B cell (primary cell): ENCODE measurements at regions not wholly inside any gene's neighbourhood (a gene's known extent, or its start where the extent isn't known, plus 50 kb on each side); places are given as distances from the start of the nearest gene placed in this dataset.

Source experiments
- ATAC-seq: fragments of 200-7000 bp; cut with Tn5 transposase; one replicate; pipeline ENCODE4 v1.10.0; 2021; ENCODE audit warnings: low read depth, mild to moderate bottlenecking, moderate number of reproducible peaks, moderate library complexity
- CTCF ChIA-PET: fragments of 350-600 bp; sonication (Branson Sonifier 250); formaldehyde crosslinking; loops from one replicate; lab custom pipeline; 2021; ENCODE audit warnings: antibody characterized with exemption, inconsistent platforms; lab: Charles Lee
- POLR2A ChIA-PET: fragments of 350-600 bp; sonication (Branson Sonifier 250); formaldehyde crosslinking; loops from one replicate; lab custom pipeline; 2021; ENCODE audit warnings: antibody characterized with exemption; lab: Charles Lee
- DNase-seq: peaks from one replicate; pipeline ENCODE4 v3.0.0; 2013
- H2AFZ ChIP-seq: 2 replicates; pipeline ENCODE4 v1.6.1; 2012; ENCODE audit warnings: mild to moderate bottlenecking, low read depth, low read length; ENCODE audit not compliant: insufficient read depth, poor library complexity, severe bottlenecking
- H3K27ac ChIP-seq, 2 donors: 1 replicate in 1 of 2; 2 replicates in 1 of 2; pipeline ENCODE4 v1.5.1; 2012 to 2013; ENCODE audit warnings: low read length in 2 of 2, mild to moderate bottlenecking in 2 of 2, moderate library complexity in 1 of 2
- H3K27me3 ChIP-seq, 4 experiments: fragments of 200-600 bp in 1 of 4; sonication (generic) in 1 of 4; replicated peaks in 1 of 4; 1 replicate in 2 of 4; 2 replicates in 2 of 4; pipeline versions ENCODE4 v1.6.1 to v1.7.0; 2013 to 2016; ENCODE audit warnings: low read length in 3 of 4, mild to moderate bottlenecking in 2 of 4, mixed read lengths in 1 of 4, moderate library complexity in 1 of 4; ENCODE audit not compliant: insufficient read depth in 4 of 4, control insufficient read depth in 3 of 4; ENCODE audit errors: control extremely low read depth in 1 of 4
- H3K36me3 ChIP-seq, 2 experiments: replicated peaks in 1 of 2; 1 replicate in 1 of 2; 2 replicates in 1 of 2; pipeline versions ENCODE4 v1.6.1 to v1.7.1; 2013; ENCODE audit warnings: low read length in 1 of 2; ENCODE audit not compliant: insufficient read depth in 2 of 2, control insufficient read depth in 1 of 2; ENCODE audit errors: control extremely low read depth in 1 of 2, extremely low read depth in 1 of 2
- H3K4me1 ChIP-seq, 2 donors: fragments of 200-600 bp in 1 of 2; sonication (generic) in 1 of 2; 1 replicate in 1 of 2; 2 replicates in 1 of 2; pipeline versions ENCODE4 v1.5.1 to v1.6.1; 2013 to 2017; ENCODE audit warnings: low read length in 2 of 2; ENCODE audit not compliant: control insufficient read depth in 2 of 2, insufficient read depth in 2 of 2
- H3K4me2 ChIP-seq: replicated peaks from 2 replicates; pipeline ENCODE3; 2012; ENCODE audit warnings: mild to moderate bottlenecking, low read depth, low read length; ENCODE audit not compliant: poor library complexity, severe bottlenecking
- H3K4me3 ChIP-seq, 5 experiments: fragments of 200-600 bp in 1 of 5; sonication (generic) in 1 of 5; 1 replicate in 3 of 5; 2 replicates in 2 of 5; pipeline versions ENCODE4 v1.5.1 to v1.7.0; 2011 to 2016; ENCODE audit warnings: low read length in 4 of 5, mild to moderate bottlenecking in 4 of 5, low read depth in 2 of 5, control low read depth in 1 of 5, moderate library complexity in 1 of 5; ENCODE audit not compliant: insufficient read depth in 1 of 5; ENCODE audit errors: control extremely low read depth in 1 of 5, extremely low read depth in 1 of 5
- H3K79me2 ChIP-seq: fragments of 200-600 bp; sonication (generic); one replicate; pipeline ENCODE4 v1.6.0; 2016; ENCODE audit warnings: low read length; ENCODE audit not compliant: control insufficient read depth, insufficient read depth
- H3K9ac ChIP-seq: fragments of 200-600 bp; sonication (generic); 2 replicates; pipeline ENCODE4 v1.6.1; 2017; ENCODE audit warnings: mild to moderate bottlenecking, low read length, moderate library complexity
- H3K9me3 ChIP-seq, 3 donors: one replicate each; pipeline versions ENCODE4 v1.6.1 to v1.7.1; 2013; ENCODE audit warnings: low read length in 2 of 3; ENCODE audit not compliant: control insufficient read depth in 2 of 3, insufficient read depth in 1 of 3; ENCODE audit errors: control extremely low read depth in 1 of 3
- H4K20me1 ChIP-seq: 2 replicates; pipeline ENCODE4 v1.6.0; 2012; ENCODE audit warnings: mild to moderate bottlenecking, low read length; ENCODE audit not compliant: insufficient read depth, control insufficient read depth, poor library complexity, severe bottlenecking
- H3K27ac Mint-ChIP-seq: one replicate; pipeline ENCODE4 v1.8.0; 2021; ENCODE audit warnings: mixed read lengths
- H3K27me3 Mint-ChIP-seq: one replicate; pipeline ENCODE4 v1.8.0; 2021; ENCODE audit warnings: mixed read lengths
- H3K4me1 Mint-ChIP-seq: one replicate; pipeline ENCODE4 v1.8.0; 2021; ENCODE audit warnings: mixed read lengths
- H3K4me3 Mint-ChIP-seq: one replicate; pipeline ENCODE4 v1.8.0; 2021; ENCODE audit warnings: mixed read lengths
- H3K9me3 Mint-ChIP-seq: one replicate; pipeline ENCODE4 v1.8.0; 2022; ENCODE audit warnings: mixed read lengths; ENCODE audit not compliant: insufficient read depth
- CTCF ChIP-seq: fragments of 200-600 bp; IDR thresholded peaks from one replicate; pipeline ENCODE4 v1.8.0; 2022; ENCODE audit warnings: antibody characterized with exemption, mild to moderate bottlenecking
- EZH2 ChIP-seq: IDR thresholded peaks from 2 replicates; pipeline ENCODE4 v1.6.1; 2012; ENCODE audit warnings: borderline replicate concordance, low read depth, mild to moderate bottlenecking, moderate library complexity, low read length; ENCODE audit not compliant: insufficient read depth, poor library complexity, severe bottlenecking
- WGBS: methylation state at CpG from one replicate; pipeline ENCODE4 v1.1.5; 2013; ENCODE audit warnings: missing lambda C conversion rate; ENCODE audit not compliant: insufficient coverage; 5-methylcytosine and 5-hydroxymethylcytosine counted together
- intact Hi-C: fragments of 100-400 bp; cut with micrococcal nuclease; formaldehyde crosslinking; loops from one replicate; pipeline ENCODE4 v1.10.0; 2022

GRCh38 chr4:66187175-66187720 is 517.0 kb upstream of the EPHA5 start:
- no peak overlapping the region for H3K9ac ChIP-seq
- DNase-seq: no peak
- CTCF ChIA-PET: no interaction called here

GRCh38 chr4:66186095-66186494 is 515.8 kb upstream of the EPHA5 start:
- ATAC-seq: no peak
- CTCF ChIA-PET: no interaction called here
- Mint-ChIP-seq H3K4me3 (no peak overlapping the region), H3K27me3 (no peaks in the 10 kb centered on the region), H3K9me3 (peaks cover 4% of the 10 kb centered on the region), H3K4me1 (no peaks in the 10 kb centered on the region), H3K27ac (no peak overlapping the region)
- Histone ChIP-seq H3K36me3 (no peaks in the 10 kb centered on the region), H3K4me3 (no peak overlapping the region), H3K79me2 (no peaks in the 10 kb centered on the region), H2AFZ (no peak overlapping the region), H3K4me2 (no peak overlapping the region), H3K4me1 (no peaks in the 10 kb centered on the region), H4K20me1 (no peaks in the 10 kb centered on the region), H3K27ac (no peak overlapping the region), H3K27me3 (no peaks in the 10 kb centered on the region), H3K9ac (no peak overlapping the region), H3K9me3 (peaks cover 0 to 14% (median 0%) of the 10 kb centered on the region in 3 donors)
- POLR2A ChIA-PET: no interaction called here
- intact Hi-C loops: no loop called here
- DNase-seq: no peak
- TF ChIP-seq EZH2: no peak
- TF ChIP-seq CTCF: no peak

More at GRCh38 chr4:66187175-66187720, 517.0 kb upstream of the EPHA5 start:
- no peaks in the 10 kb centered on the region for H3K27me3 Mint-ChIP-seq
- H3K4me3 Mint-ChIP-seq: no peak overlapping the region
- H3K36me3 ChIP-seq: no peaks in the 10 kb centered on the region
- H4K20me1 ChIP-seq: no peaks in the 10 kb centered on the region
- intact Hi-C loops: no loop called here
- H3K27me3 ChIP-seq: no peaks in the 10 kb centered on the region
- H3K4me1 Mint-ChIP-seq: no peaks in the 10 kb centered on the region
- H3K9me3 ChIP-seq: peaks cover 0 to 14% (median 0%) of the 10 kb centered on the region in 3 donors
- TF ChIP-seq CTCF (no peak), EZH2 (no peak)
- H3K27ac Mint-ChIP-seq: no peak overlapping the region
- no peaks in the 10 kb centered on the region for H3K9me3 Mint-ChIP-seq
- no peak overlapping the region for H3K4me3 ChIP-seq
- H3K4me2 ChIP-seq: no peak overlapping the region
- H2AFZ ChIP-seq: no peak overlapping the region
- H3K4me1 ChIP-seq: no peaks in the 10 kb centered on the region
- ATAC-seq: no peak
- no peaks in the 10 kb centered on the region for H3K79me2 ChIP-seq
- no peak overlapping the region for H3K27ac ChIP-seq
- POLR2A ChIA-PET: no interaction called here
- 71% methylated on average over 1 of the region's 3 CpGs for WGBS
